Astrocyte of the cerebellum (primary cell): ENCODE measurements at regions not wholly inside any gene's neighbourhood (a gene's known extent, or its start where the extent isn't known, plus 50 kb on each side); places are given as distances from the start of the nearest gene placed in this dataset.

Experiments
- DNase-seq: peaks from one replicate; pipeline ENCODE4 v3.0.0-alpha.2; 2011; ENCODE audit warnings: low read depth
- H3K4me3 ChIP-seq: 2 replicates; pipeline ENCODE4 v1.5.1; 2011; ENCODE audit warnings: mild to moderate bottlenecking, low read depth, low read length, moderate library complexity
- CTCF ChIP-seq: IDR thresholded peaks from 2 replicates; pipeline ENCODE4 v1.5.1; 2012; ENCODE audit warnings: low read length, low read depth, moderate library complexity, mild to moderate bottlenecking; ENCODE audit errors: missing control alignments
- in situ Hi-C: cut with HindIII; loops from 2 replicates; pipeline ENCODE4 v1.10.0; 2017; ENCODE audit warnings: low sequenced_read_pairs

DNA sequence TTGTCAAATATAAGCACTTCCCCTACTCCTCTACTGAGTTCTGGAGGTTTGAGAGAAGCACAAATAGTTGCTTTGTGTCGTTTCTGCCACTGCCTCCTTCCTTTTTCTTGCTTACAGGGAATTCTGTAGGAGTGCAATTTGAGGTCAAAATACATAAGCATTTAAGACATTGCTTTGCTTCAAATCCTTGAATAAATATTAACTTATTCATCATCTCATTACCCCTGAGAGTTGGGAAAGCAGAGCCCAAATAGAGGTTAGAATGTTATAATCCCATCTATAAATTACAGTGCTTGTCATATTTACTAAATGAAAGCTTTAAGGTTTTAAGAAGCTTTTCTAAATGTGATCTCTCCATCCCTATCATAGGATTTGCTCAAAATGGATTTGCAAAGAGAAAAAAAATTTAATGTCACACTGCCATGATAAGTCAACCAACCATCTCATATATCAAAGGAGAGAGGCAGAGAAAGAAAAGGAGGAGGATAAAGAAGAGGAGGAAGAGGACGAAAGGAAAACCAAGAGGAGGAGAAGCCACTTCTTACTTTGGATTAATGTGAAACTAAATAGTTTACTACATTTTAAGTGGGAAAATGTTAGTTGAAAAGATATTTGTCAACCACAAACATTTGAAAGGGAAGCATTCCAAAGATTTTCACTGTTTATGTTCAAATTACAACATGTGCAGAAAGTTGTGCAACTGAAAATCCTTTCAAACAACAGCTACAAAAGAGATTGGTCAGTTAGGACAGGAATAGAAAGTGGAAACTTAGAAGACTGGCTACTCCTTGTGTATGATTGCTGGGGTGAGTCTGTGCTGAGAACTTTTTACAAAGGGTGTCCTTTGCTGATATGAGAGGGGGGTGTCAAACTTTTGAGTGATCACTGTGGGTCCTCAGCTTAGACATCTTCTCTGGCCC, 277.3 kb upstream of the FN1 start:
- in situ Hi-C loops = no loop called here
- no peak overlapping the region for H3K4me3 ChIP-seq
- no peak for TF ChIP-seq CTCF
- DNase-seq = peak; percentile 80

GRCh38 chr2:215712219-215712868, 276.5 kb upstream of the FN1 start:
- no peak overlapping the region for H3K4me3 ChIP-seq
- no peak for TF ChIP-seq CTCF
- in situ Hi-C loops = no loop called here
- DNase-seq = no peak

- no peak overlapping the region for H3K4me3 ChIP-seq
- in situ Hi-C loops = no loop called here
- peak; percentile 55 for DNase-seq
- TF ChIP-seq CTCF = no peak
Measured at GRCh38 chr2:215711471-215712034, 275.7 kb upstream of the FN1 start.

- DNase-seq = no peak
- in situ Hi-C loops = no loop called here
- H3K4me3 ChIP-seq = no peak overlapping the region
- no peak for TF ChIP-seq CTCF
Measured at GRCh38 chr2:215707608-215708007, 271.7 kb upstream of the FN1 start.

GRCh38 chr2:215705771-215706361, 270.0 kb upstream of the FN1 start:
- no peak for DNase-seq
- no peak overlapping the region for H3K4me3 ChIP-seq
- TF ChIP-seq CTCF = no peak
- in situ Hi-C loops = no loop called here

DNA sequence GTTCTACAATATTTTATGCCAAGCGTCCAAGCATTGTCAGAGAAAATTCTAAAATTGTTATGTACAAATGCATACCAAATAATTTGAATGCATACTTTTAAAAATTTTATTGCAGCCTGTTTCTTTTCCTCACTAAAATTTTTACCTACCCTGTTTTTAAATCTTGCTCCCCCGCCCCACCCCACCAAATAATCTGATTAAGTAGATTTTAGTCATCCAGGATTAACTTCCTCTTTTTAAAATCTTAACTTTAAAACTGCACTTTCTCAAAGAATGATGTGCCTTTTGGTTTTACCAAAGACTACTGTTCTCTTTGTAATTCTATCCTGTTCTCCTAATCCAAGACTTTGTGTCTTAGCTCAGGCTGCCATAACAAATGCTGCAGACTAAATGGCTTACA, 269.4 kb upstream of the FN1 start:
- in situ Hi-C loops = no loop called here
- no peak for TF ChIP-seq CTCF
- DNase-seq = no peak
- no peak overlapping the region for H3K4me3 ChIP-seq
